Suppressor macrophage (primary cell): ENCODE measurements at regions not wholly inside any gene's neighbourhood (a gene's known extent, or its start where the extent isn't known, plus 50 kb on each side); places are given as distances from the start of the nearest gene placed in this dataset.
A peak's percentile ranks its signal among the peaks of the same experiment; 100 is the strongest.
"Not testable (repeated sequence)": the region's sequence is repeated elsewhere in the genome, so short reads cannot be mapped to it uniquely, and the experiment has no call there.

ENCODE experiments used
- DNase-seq, 4 experiments: peaks; one replicate each; pipeline ENCODE4 v3.0.0-alpha.2; 2020 to 2022

- no peak for DNase-seq
Measured at GRCh38 chr6:144435602-144436426, 150.7 kb downstream of the UTRN start.

DNA sequence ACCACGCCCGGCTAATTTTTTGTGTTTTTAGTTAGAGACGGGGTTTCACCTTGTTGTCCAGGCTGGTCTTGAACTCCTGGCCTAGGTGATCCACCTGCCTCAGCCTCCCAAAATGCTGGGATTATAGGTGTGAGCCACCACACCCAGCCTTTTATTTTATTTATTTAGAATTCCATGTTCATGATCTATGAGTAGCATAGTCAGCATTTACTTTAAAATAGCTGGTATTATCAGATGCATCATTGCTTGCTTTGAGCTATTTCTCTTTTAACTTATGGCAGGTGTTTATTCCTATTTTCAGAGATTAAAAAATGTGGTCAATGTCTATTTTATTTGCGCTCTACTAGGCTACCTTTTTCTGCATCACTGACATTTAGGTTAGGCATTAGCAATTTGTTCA is 152.0 kb downstream of the UTRN start:
- DNase-seq: no peak

DNA sequence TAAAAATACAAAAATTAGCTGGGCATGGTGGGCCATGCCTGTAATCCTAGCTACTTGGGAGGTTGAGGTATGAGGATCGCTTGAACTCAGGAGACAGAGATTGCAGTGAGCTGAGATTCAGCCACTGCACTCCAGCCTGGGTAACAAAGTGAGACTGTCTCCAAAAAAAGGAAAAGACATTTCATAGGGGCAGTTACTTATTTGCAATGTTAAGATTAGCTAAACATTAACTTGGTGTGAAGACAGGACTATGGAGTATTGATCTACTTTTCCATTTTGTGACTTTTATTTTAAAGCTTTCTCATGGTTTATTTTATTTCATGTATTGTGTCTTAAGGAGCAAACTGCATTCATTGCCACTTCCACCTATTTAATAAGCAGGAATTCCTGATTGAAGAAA is 153.0 kb downstream of the UTRN start:
- no peak for DNase-seq

- DNase-seq: no peak
Measured at GRCh38 chr6:144439016-144439415, 153.9 kb downstream of the UTRN start.

GRCh38 chr6:144441801-144442200 is 156.7 kb downstream of the UTRN start:
- DNase-seq: not testable (repeated sequence)

- no peak for DNase-seq
Measured at GRCh38 chr6:144443157-144443556, 158.0 kb downstream of the UTRN start.

- no peak for DNase-seq
Measured at GRCh38 chr6:144447472-144447871, 162.3 kb downstream of the UTRN start.

DNA sequence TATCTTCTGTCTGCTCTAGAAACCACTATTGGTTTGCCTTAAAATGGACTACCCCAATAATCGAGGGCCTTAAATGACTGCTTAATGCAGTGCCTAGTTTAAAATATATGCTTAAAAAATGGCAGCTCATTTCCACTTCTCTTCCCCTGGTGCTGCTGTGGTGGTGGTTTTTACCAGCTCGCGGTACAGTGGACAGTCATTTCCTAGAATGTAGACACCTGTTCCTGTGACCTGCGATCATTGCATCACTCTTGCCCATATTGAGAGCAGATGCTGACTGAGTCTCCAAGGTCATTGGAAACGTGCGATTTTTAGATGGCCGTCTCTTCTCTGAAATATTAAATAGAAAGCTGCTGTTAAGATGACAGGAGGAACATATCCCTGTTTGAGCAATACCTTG is 164.1 kb downstream of the UTRN start:
- DNase-seq: no peak

DNA sequence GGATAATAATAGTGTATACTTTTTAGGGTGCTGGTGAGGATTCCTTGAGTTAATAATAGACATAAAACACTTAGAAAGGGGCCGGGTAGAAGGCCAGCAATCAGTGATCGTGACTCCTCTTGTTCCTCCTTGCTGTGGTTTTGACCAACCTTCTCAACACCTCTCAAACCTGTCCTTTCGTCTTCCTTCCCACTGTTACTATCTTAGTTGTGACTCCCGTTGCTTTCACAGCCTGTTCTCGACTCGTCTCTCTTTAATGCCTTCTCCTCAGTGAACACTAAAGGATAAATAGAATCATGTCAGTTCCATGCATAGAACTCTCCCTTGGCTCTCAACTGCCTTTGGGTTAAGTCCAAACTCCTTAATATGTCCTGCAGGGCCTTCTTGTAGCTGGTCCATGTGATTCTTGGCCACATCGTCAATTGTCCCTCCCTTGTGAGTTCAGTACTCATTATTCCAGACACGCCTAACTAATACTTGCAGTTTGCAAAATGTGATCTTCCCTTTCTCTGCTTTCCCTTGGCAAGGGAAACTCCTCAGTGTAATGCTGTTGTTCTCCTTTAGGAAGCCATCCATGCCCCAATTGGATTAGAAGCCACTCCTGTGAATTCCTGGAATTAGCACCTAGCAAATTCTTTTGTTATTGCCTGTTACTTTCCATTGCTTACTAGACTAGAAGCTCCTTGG is 164.9 kb downstream of the UTRN start:
- DNase-seq: no peak

GRCh38 chr6:144460327-144461095 is 175.4 kb downstream of the UTRN start:
- DNase-seq: no peak

GRCh38 chr6:144462058-144462457 is 176.9 kb downstream of the UTRN start:
- no peak for DNase-seq

DNA sequence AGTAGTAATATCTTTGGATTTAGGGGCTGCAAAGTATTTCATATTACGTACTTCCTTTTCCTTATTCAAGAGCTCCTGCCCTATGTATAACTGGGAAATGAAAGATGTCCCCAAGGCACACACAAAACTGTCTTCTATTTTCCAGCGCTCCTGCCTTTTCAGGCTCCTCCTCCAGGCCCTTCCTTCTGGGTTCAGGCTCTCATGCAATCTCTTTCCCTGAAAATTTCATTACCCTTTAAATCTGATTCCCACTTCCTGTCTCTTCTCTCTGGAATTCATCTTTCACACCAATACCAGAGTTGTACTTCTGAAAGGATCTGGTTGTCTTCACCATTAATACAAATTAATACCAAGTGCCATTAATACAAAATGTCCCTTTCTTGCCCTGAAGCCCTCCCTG is 181.6 kb downstream of the UTRN start:
- no peak for DNase-seq

DNA sequence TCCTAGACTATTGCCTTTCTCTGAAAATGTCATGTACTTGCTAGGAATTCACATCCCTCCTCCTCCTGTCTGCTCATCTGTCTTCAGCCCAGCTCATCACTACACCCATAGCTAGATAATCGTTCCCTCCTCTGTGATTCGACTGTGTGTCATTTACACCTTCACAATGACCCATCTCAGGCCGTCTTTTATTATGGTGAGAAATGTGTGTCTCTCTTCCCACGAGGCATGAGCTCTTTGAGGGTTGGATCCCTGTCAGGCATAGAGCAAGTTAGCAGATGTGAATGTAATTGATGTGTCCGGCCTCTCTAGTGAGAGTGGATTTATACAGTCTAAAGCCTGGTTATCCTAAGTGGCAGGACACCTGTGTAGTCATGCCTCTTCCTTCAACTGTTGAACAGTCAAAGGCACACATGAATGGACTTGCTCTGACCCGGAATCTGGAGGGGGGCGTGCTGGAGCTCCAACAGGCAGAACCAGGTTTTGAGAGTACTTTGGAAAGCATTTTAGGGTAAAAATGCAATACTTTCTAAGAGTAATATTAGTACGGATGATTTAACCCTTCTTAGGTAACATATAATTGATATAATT is 182.1 kb downstream of the UTRN start:
- DNase-seq: no peak

GRCh38 chr6:144467921-144468320 is 182.8 kb downstream of the UTRN start:
- DNase-seq: no peak

GRCh38 chr6:144468709-144469108 is 183.6 kb downstream of the UTRN start:
- no peak for DNase-seq

- DNase-seq: no peak
Measured at GRCh38 chr6:144469144-144469575, 184.0 kb downstream of the UTRN start.

DNA sequence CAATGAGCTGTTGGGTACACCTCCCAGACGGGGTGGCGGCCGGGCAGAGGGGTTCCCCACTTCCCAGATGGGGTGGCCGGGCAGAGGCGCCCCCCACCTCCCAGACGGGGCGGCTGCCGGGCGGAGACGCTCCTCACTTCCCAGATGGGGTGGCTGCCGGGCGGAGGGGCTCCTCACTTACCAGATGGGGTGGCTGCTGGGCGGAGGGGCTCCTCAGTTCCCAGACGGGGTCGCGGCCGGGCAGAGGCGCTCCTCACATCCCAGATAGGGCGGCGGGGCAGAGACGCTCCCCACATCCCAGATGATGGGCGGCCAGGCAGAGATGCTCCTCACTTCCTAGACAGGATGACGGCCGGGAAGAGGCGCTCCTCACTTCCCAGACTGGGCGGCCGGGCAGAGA is 185.1 kb downstream of the UTRN start:
- not testable (repeated sequence) for DNase-seq

- no peak for DNase-seq
Measured at GRCh38 chr6:144471986-144472385, 186.9 kb downstream of the UTRN start.

DNA sequence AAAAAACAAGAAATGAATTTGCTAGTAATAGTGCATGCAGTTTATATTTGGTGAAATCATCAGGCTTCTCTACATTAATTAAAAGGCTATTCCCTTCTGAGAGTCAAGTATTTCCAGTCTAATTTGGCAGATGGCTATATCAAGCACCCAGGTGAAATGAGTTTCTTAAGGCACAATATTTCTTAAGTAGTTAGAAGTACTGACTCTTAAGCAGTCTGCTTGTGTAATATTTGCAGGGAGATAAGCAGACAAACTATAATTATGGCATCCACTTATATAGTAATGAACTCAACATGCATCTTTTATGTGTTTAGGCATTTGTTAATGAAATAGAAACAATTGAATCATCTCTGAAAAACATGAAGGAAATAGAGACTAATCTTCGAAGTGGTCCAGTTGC is 189.2 kb downstream of the UTRN start:
- DNase-seq: no peak

GRCh38 chr6:144474904-144475303 is 189.8 kb downstream of the UTRN start:
- no peak for DNase-seq

DNA sequence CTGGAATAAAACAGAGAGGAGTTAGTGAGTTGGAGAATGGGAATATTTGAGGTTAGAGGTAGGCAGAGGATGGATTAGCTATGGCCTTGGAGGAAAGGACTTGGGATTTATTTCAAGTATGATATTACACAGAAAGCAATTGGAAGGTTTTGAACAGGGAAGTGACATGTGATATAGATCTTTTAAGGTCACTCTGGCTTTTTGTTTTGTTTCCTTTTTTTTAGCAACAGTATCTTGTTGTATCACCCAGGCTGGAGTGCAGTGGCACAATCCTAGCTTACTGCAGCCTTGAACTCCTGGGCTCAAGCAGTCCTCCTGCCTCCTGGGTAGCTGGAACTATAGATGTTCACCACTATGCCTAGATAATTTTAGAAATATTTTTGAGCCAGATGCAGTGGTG is 190.3 kb downstream of the UTRN start:
- peak in 3 of 4 experiments; percentile 3 to 53 (median 33) for DNase-seq

- DNase-seq: no peak
Measured at GRCh38 chr6:144476286-144476685, 191.2 kb downstream of the UTRN start.

- no peak for DNase-seq
Measured at GRCh38 chr6:144477396-144477795, 192.3 kb downstream of the UTRN start.
